Caco-2 (cell line): ENCODE measurements at regions not wholly inside any gene's neighbourhood (a gene's known extent, or its start where the extent isn't known, plus 50 kb on each side); places are given as distances from the start of the nearest gene placed in this dataset.
A peak's percentile ranks its signal among the peaks of the same experiment; 100 is the strongest.

Experiments used
- BruUV-seq: library from RNA; stranded (reverse); fragments of 400-500 nt; replicated peaks from 2 replicates; lab custom pipeline; 2021; lab: Mats Ljungman, UMichigan
- CTCF ChIA-PET: fragments of 300-600 bp; sonication (Branson Sonifier 250); formaldehyde crosslinking; loops from one replicate; lab custom pipeline; 2022; ENCODE audit warnings: antibody characterized with exemption; lab: Charles Lee
- POLR2A ChIA-PET: fragments of 300-600 bp; sonication (Branson Sonifier 250); formaldehyde crosslinking; loops from one replicate; lab custom pipeline; 2022; ENCODE audit warnings: antibody characterized with exemption; lab: Charles Lee
- DNase-seq, 2 experiments: peaks; one replicate each; pipeline versions ENCODE4 v3.0.0 to v3.0.0-alpha.2; 2020 to 2022
- H3K27me3 ChIP-seq: replicated peaks from 2 replicates; pipeline ENCODE4 v1.6.0; 2011; ENCODE audit warnings: low read length; ENCODE audit not compliant: control insufficient read depth, insufficient read depth
- H3K36me3 ChIP-seq: 2 replicates; pipeline ENCODE4 v1.5.1; 2011; ENCODE audit warnings: low read length; ENCODE audit not compliant: control insufficient read depth, insufficient read depth
- H3K4me1 ChIP-seq: fragments of 250-450 bp; sonication (Bioruptor Pico); 2 replicates; pipeline ENCODE4 v1.5.1; 2020; ENCODE audit warnings: mild to moderate bottlenecking
- H3K4me3 ChIP-seq: 2 replicates; pipeline ENCODE4 v1.5.1; 2011; ENCODE audit warnings: low read depth, mild to moderate bottlenecking, control low read depth, low read length
- H3K9me3 ChIP-seq: fragments of 250-450 bp; sonication (Bioruptor Pico); 2 replicates; pipeline ENCODE4 v1.5.1; 2020; ENCODE audit warnings: mild to moderate bottlenecking, moderate library complexity
- H3K27ac Mint-ChIP-seq: one replicate; pipeline ENCODE4 v1.8.0; 2022; ENCODE audit warnings: mixed read lengths; ENCODE audit not compliant: unreplicated experiment
- H3K27me3 Mint-ChIP-seq: one replicate; pipeline ENCODE4 v1.8.0; 2022; ENCODE audit warnings: mixed read lengths; ENCODE audit not compliant: insufficient read depth, unreplicated experiment
- H3K36me3 Mint-ChIP-seq: one replicate; pipeline ENCODE4 v1.8.0; 2022; ENCODE audit warnings: mild to moderate bottlenecking, mixed read lengths; ENCODE audit not compliant: insufficient read depth, unreplicated experiment
- H3K4me1 Mint-ChIP-seq: one replicate; pipeline ENCODE4 v1.8.0; 2022; ENCODE audit warnings: low read depth, mixed read lengths; ENCODE audit not compliant: unreplicated experiment
- H3K4me3 Mint-ChIP-seq: one replicate; pipeline ENCODE4 v1.8.0; 2022; ENCODE audit warnings: mild to moderate bottlenecking, moderate library complexity, mixed read lengths; ENCODE audit not compliant: unreplicated experiment
- H3K9me3 Mint-ChIP-seq: one replicate; pipeline ENCODE4 v1.8.0; 2022; ENCODE audit warnings: mixed read lengths; ENCODE audit not compliant: unreplicated experiment
- CTCF ChIP-seq, 2 experiments: fragments of 200-600 bp in 1 of 2; IDR thresholded peaks; 1 replicate in 1 of 2; 2 replicates in 1 of 2; pipeline versions ENCODE4 v1.5.1 to v1.8.0; 2011 to 2022; ENCODE audit warnings: antibody characterized with exemption in 1 of 2, control low read depth in 1 of 2, inconsistent platforms in 1 of 2, low read depth in 1 of 2, low read length in 1 of 2, mild to moderate bottlenecking in 1 of 2, moderate library complexity in 1 of 2; ENCODE audit not compliant: insufficient read depth in 1 of 2, severe bottlenecking in 1 of 2, unreplicated experiment in 1 of 2
- intact Hi-C: fragments of 100-400 bp; cut with micrococcal nuclease; formaldehyde crosslinking; loops from one replicate; pipeline ENCODE4 v1.10.0; 2022; ENCODE audit not compliant: unreplicated experiment

GRCh38 chr6:117075218-117075617 lies 190.1 kb upstream of the VGLL2 start:
- intact Hi-C loops: no loop called here
- CTCF ChIA-PET: no interaction called here
- no peak overlapping the region for H3K4me3 ChIP-seq
- no peak for TF ChIP-seq CTCF (IDR thresholded peaks at IDR 0.05; ENCODE audit: insufficient read depth in 1 of 2, low read depth in 1 of 2, low read length in 1 of 2, severe bottlenecking in 1 of 2, unreplicated experiment in 1 of 2)
- peaks cover 21% of the 10 kb centered on the region for H3K4me1 ChIP-seq
- peaks cover 3% of the 10 kb centered on the region for H3K27me3 Mint-ChIP-seq
- no peaks in the 10 kb centered on the region for H3K9me3 Mint-ChIP-seq
- H3K36me3 ChIP-seq: no peaks in the 10 kb centered on the region
- no peak overlapping the region for H3K27ac Mint-ChIP-seq
- no peak overlapping the region for H3K4me3 Mint-ChIP-seq
- no TSS peak for BruUV-seq
- H3K4me1 Mint-ChIP-seq: peaks cover 21% of the 10 kb centered on the region
- H3K27me3 ChIP-seq: no peaks in the 10 kb centered on the region
- POLR2A ChIA-PET: no interaction called here
- H3K36me3 Mint-ChIP-seq: no peaks in the 10 kb centered on the region
- no peak for DNase-seq
- no peaks in the 10 kb centered on the region for H3K9me3 ChIP-seq

GRCh38 chr6:117076076-117076475 lies 189.3 kb upstream of the VGLL2 start:
- CTCF ChIA-PET: no interaction called here
- H3K9me3 ChIP-seq: no peaks in the 10 kb centered on the region
- no peaks in the 10 kb centered on the region for H3K27me3 ChIP-seq
- POLR2A ChIA-PET: no interaction called here
- DNase-seq: peak in 1 of 2 experiments; percentile 5
- intact Hi-C loops: no loop called here
- TF ChIP-seq CTCF (IDR thresholded peaks at IDR 0.05; ENCODE audit: insufficient read depth in 1 of 2, low read depth in 1 of 2, low read length in 1 of 2, severe bottlenecking in 1 of 2, unreplicated experiment in 1 of 2): no peak
- no peaks in the 10 kb centered on the region for H3K36me3 ChIP-seq
- H3K4me3 ChIP-seq: no peak overlapping the region
- peaks cover 21% of the 10 kb centered on the region for H3K4me1 ChIP-seq
- BruUV-seq: no TSS peak
- H3K27me3 Mint-ChIP-seq: peaks cover 3% of the 10 kb centered on the region
- H3K27ac Mint-ChIP-seq: no peak overlapping the region
- no peaks in the 10 kb centered on the region for H3K9me3 Mint-ChIP-seq
- H3K4me3 Mint-ChIP-seq: no peak overlapping the region
- H3K4me1 Mint-ChIP-seq: peaks cover 21% of the 10 kb centered on the region
- H3K36me3 Mint-ChIP-seq: no peaks in the 10 kb centered on the region

- intact Hi-C loops: no loop called here
- peaks cover 3% of the 10 kb centered on the region for H3K27me3 Mint-ChIP-seq
- no TSS peak for BruUV-seq
Observed at GRCh38 chr6:117077300-117077699, 188.1 kb upstream of the VGLL2 start.

More at GRCh38 chr6:117077300-117077699, 188.1 kb upstream of the VGLL2 start:
- Mint-ChIP-seq H3K4me3 (no peak overlapping the region), H3K36me3 (no peaks in the 10 kb centered on the region), H3K9me3 (no peaks in the 10 kb centered on the region), H3K27ac (no peak overlapping the region), H3K4me1 (peaks cover 21% of the 10 kb centered on the region)
- POLR2A ChIA-PET: no interaction called here
- no peak for TF ChIP-seq CTCF (IDR thresholded peaks at IDR 0.05; ENCODE audit: insufficient read depth in 1 of 2, low read depth in 1 of 2, low read length in 1 of 2, severe bottlenecking in 1 of 2, unreplicated experiment in 1 of 2)
- H3K36me3 ChIP-seq: no peaks in the 10 kb centered on the region
- CTCF ChIA-PET: no interaction called here
- H3K4me1 ChIP-seq: peaks cover 21% of the 10 kb centered on the region
- no peak overlapping the region for H3K4me3 ChIP-seq
- H3K9me3 ChIP-seq: no peaks in the 10 kb centered on the region
- H3K27me3 ChIP-seq: no peaks in the 10 kb centered on the region
- no peak for DNase-seq
